ENCODE measurements at regions not wholly inside any gene's neighbourhood (a gene's known extent, or its start where the extent isn't known, plus 50 kb on each side); places are given as distances from the start of the nearest gene placed in this dataset.

- DNase-seq = no peak
Observed at GRCh38 chr17:71111934-71112333, 942.6 kb downstream of the KCNJ2 start.

GRCh38 chr17:71113347-71113746 lies 944.0 kb downstream of the KCNJ2 start:
- DNase-seq = no peak

GRCh38 chr17:71114911-71115668 lies 945.8 kb downstream of the KCNJ2 start:
- DNase-seq = no peak

- no peak for DNase-seq
Observed at GRCh38 chr17:71115669-71115972, 946.3 kb downstream of the KCNJ2 start.

GRCh38 chr17:71117466-71117865 lies 948.1 kb downstream of the KCNJ2 start:
- DNase-seq = no peak

- peak; percentile 37 for DNase-seq
Observed at GRCh38 chr17:71118039-71118438, 948.7 kb downstream of the KCNJ2 start.

- no peak for DNase-seq
Observed at GRCh38 chr17:71127416-71127815, 958.1 kb downstream of the KCNJ2 start.

GRCh38 chr17:71142333-71142732 lies 973.0 kb downstream of the KCNJ2 start:
- no peak for DNase-seq

GRCh38 chr17:71145486-71145885 lies 975.3 kb upstream of the SOX9 start:
- DNase-seq = no peak

GRCh38 chr17:71147906-71148305 lies 972.9 kb upstream of the SOX9 start:
- no peak for DNase-seq

GRCh38 chr17:71149607-71150006 lies 971.2 kb upstream of the SOX9 start:
- DNase-seq = no peak

- no peak for DNase-seq
Observed at GRCh38 chr17:71157297-71157696, 963.5 kb upstream of the SOX9 start.

- DNase-seq = no peak
Observed at GRCh38 chr17:71158437-71158836, 962.4 kb upstream of the SOX9 start.

- DNase-seq = peak; percentile 94
Observed at GRCh38 chr17:71163121-71163812, 957.6 kb upstream of the SOX9 start.

- DNase-seq = no peak
Observed at GRCh38 chr17:71163813-71164122, 957.1 kb upstream of the SOX9 start.

GRCh38 chr17:71164561-71164960 lies 956.3 kb upstream of the SOX9 start:
- no peak for DNase-seq

GRCh38 chr17:71166311-71166710 lies 954.5 kb upstream of the SOX9 start:
- DNase-seq = no peak

GRCh38 chr17:71168053-71168741 lies 952.6 kb upstream of the SOX9 start:
- no peak for DNase-seq

- DNase-seq = no peak
Observed at GRCh38 chr17:71170070-71170469, 950.8 kb upstream of the SOX9 start.

- no peak for DNase-seq
Observed at GRCh38 chr17:71171270-71171669, 949.5 kb upstream of the SOX9 start.

GRCh38 chr17:71173991-71174390 lies 946.8 kb upstream of the SOX9 start:
- DNase-seq = no peak

GRCh38 chr17:71176331-71176730 lies 944.5 kb upstream of the SOX9 start:
- no peak for DNase-seq

- DNase-seq = no peak
Observed at GRCh38 chr17:71176928-71177443, 943.8 kb upstream of the SOX9 start.

GRCh38 chr17:71180801-71181385 lies 939.9 kb upstream of the SOX9 start:
- DNase-seq = peak; percentile 53
